ENCODE measurements at regions not wholly inside any gene's neighbourhood (a gene's known extent, or its start where the extent isn't known, plus 50 kb on each side); places are given as distances from the start of the nearest gene placed in this dataset.

DNA sequence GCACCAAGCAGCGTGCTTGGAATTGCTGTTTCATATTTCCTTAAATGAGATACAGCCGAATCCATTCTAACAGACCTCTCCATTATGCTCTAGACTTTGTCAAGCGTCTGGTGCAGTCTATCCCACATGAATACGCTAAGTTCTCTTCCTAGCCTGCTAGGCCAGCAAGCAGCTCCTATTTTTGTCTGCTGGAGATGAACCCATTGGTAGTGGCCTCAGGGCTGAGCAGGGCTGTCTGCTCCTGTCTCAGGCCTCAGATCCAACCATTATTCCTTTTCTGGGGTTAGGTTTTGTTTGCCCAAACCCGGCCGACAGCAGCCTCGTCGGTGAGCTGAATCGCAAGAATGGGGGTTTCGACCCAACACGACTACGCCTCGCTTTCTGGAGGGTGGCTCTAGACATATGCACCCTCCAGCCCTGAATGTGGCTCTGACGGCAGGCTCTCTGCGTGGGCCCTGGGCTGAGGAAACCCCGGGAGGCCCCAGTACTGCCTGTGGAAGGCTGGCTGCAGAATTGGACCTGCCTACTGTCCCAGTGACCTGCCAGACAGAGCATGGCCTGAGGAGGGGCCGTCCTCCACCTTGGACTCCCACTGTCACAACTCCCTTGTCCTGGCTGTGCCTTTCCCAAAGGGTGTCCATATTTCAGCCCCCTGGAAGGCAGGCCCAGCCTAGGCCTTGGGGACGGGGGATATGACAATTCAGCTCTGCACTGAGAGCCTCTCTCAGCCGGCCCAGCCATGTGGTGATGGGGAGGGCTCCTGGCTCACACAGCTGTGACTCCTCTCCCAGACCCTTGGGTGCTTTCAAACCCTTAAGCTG is 267.9 kb upstream of the TCERG1L start:
- no peak for TF ChIP-seq POLR2AphosphoS5 (IDR thresholded peaks at IDR 0.05)
- TF ChIP-seq CTCF (IDR thresholded peaks at IDR 0.05): no peak
- no peak for TF ChIP-seq EP300 (IDR thresholded peaks at IDR 0.05)
- TF ChIP-seq POLR2A (IDR thresholded peaks at IDR 0.05): no peak

All from suprapubic skin (tissue), 4 donors.